GM20000 (cell line): ENCODE measurements at regions not wholly inside any gene's neighbourhood (a gene's known extent, or its start where the extent isn't known, plus 50 kb on each side); places are given as distances from the start of the nearest gene placed in this dataset.

Experiments used
- DNase-seq: peaks from one replicate; pipeline ENCODE4 v3.0.0; 2012; ENCODE audit warnings: low spot score
- CTCF ChIP-seq: IDR thresholded peaks from 2 replicates; pipeline ENCODE4 v1.5.1; 2012; ENCODE audit warnings: mild to moderate bottlenecking, control low read depth; ENCODE audit errors: extremely low read depth, missing control alignments

- TF ChIP-seq CTCF, result no peak
- DNase-seq, result no peak
Observed at GRCh38 chr2:126810001-126810400, 88.7 kb upstream of the TEX51 start.

- DNase-seq, result no peak
- no peak for TF ChIP-seq CTCF
Observed at GRCh38 chr2:126811101-126811500, 87.6 kb upstream of the TEX51 start.

GRCh38 chr2:126817172-126817571 is 81.5 kb upstream of the TEX51 start:
- DNase-seq, result no peak
- TF ChIP-seq CTCF, result no peak

- no peak for DNase-seq
- TF ChIP-seq CTCF, result no peak
Observed at GRCh38 chr2:126822115-126822514, 76.6 kb upstream of the TEX51 start.

- no peak for TF ChIP-seq CTCF
- no peak for DNase-seq
Observed at GRCh38 chr2:126822921-126823320, 75.8 kb upstream of the TEX51 start.

- no peak for TF ChIP-seq CTCF
- DNase-seq, result no peak
Observed at GRCh38 chr2:126823951-126824350, 74.7 kb upstream of the TEX51 start.

GRCh38 chr2:126824663-126825062 is 74.0 kb upstream of the TEX51 start:
- DNase-seq, result no peak
- no peak for TF ChIP-seq CTCF

GRCh38 chr2:126825316-126825715 is 73.4 kb upstream of the TEX51 start:
- DNase-seq, result no peak
- TF ChIP-seq CTCF, result no peak
